Neural progenitor cell (in vitro differentiated cells): ENCODE measurements at regions not wholly inside any gene's neighbourhood (a gene's known extent, or its start where the extent isn't known, plus 50 kb on each side); places are given as distances from the start of the nearest gene placed in this dataset.

Experiments
- CTCF ChIP-seq: fragments of 200-600 bp; sonication (generic); IDR thresholded peaks from 2 replicates; pipeline ENCODE4 v1.5.1; 2017; ENCODE audit warnings: antibody characterized with exemption, mild to moderate bottlenecking
- EZH2 ChIP-seq: fragments of 200-600 bp; sonication (generic); IDR thresholded peaks from 2 replicates; pipeline ENCODE4 v1.6.1; 2017; ENCODE audit warnings: antibody characterized with exemption, mild to moderate bottlenecking, moderate library complexity

DNA sequence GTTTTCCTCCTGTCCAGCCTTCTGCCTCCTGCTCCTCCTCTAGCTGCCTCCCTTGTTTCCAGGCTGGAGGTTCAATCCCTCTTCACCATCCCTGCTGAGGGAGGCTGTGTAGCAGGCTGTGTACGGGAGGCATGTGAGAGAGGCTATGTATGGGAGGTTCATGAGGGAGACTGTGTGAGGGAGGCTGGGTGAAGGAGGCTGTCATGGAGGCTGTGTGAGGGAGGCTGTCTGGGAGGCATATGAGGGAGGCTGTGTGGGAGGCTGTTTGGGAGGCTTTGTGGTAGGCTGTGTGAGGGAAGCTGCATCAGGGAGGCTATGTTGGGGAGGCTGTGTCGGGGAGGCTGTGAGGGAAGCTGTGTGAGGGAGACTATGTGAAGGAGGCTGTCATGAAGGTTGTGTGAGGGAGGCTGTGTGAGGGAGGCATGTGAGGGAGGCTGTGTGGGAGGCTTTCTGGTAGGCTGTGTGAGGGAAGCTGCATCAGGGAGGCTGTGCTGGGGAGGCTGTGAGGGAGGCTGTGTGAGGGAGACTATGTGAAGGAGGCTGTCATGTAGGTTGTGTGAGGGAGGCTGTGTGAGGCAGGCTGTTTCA, 123.7 kb upstream of the RNF32 start:
- TF ChIP-seq CTCF (no peak), EZH2 (no peak)
